IMR-90 (cell line): ENCODE measurements at regions not wholly inside any gene's neighbourhood (a gene's known extent, or its start where the extent isn't known, plus 50 kb on each side); places are given as distances from the start of the nearest gene placed in this dataset.
"Not testable (repeated sequence)": the region's sequence is repeated elsewhere in the genome, so short reads cannot be mapped to it uniquely, and the experiment has no call there.

Source experiments
- ATAC-seq: fragments of 200-7000 bp; cut with Tn5 transposase; 2 replicates; pipeline ENCODE4 v1.9.1; 2020; ENCODE audit warnings: low read depth, mild to moderate bottlenecking, moderate library complexity
- BruUV-seq: library from RNA; stranded (reverse); fragments of 400-500 nt; replicated peaks from 2 replicates; lab custom pipeline; 2021; lab: Mats Ljungman, UMichigan
- CTCF ChIA-PET: fragments of 300-600 bp; formaldehyde crosslinking; extraction: SDS; loops from one replicate; lab custom pipeline; 2021; ENCODE audit warnings: antibody characterized with exemption; lab: Yijun Ruan, JAX
- POLR2A ChIA-PET: fragments of 300-600 bp; sonication (Branson Sonifier 250); formaldehyde crosslinking; loops from one replicate; lab custom pipeline; 2022; ENCODE audit warnings: antibody characterized with exemption; ENCODE audit not compliant: unreplicated experiment; lab: Charles Lee
- DNase-seq: peaks from one replicate; pipeline ENCODE4 v3.0.0; 2013
- H2AFZ ChIP-seq: replicated peaks from 2 replicates; pipeline ENCODE3; 2013; ENCODE audit warnings: low read length, mild to moderate bottlenecking; ENCODE audit not compliant: poor library complexity
- H2AK5ac ChIP-seq: 2 replicates; pipeline ENCODE4 v1.6.1; 2013; ENCODE audit warnings: low read depth, low read length, inconsistent platforms
- H2AK9ac ChIP-seq: replicated peaks from 2 replicates; pipeline ENCODE3; 2013; ENCODE audit warnings: mild to moderate bottlenecking, low read depth, low read length, moderate library complexity; ENCODE audit not compliant: poor library complexity
- H2BK120ac ChIP-seq: 2 replicates; pipeline ENCODE4 v1.6.1; 2013; ENCODE audit warnings: low read depth, low read length, inconsistent platforms
- H2BK15ac ChIP-seq: 3 replicates; pipeline ENCODE4 v1.6.1; 2013; ENCODE audit warnings: low read depth, low read length, inconsistent platforms
- H2BK20ac ChIP-seq: 2 replicates; pipeline ENCODE4 v1.6.1; 2013; ENCODE audit warnings: low read depth, mild to moderate bottlenecking, inconsistent platforms, low read length, moderate library complexity
- H2BK5ac ChIP-seq: 2 replicates; pipeline ENCODE4 v1.6.1; 2013; ENCODE audit warnings: mild to moderate bottlenecking, low read depth, low read length, inconsistent platforms; ENCODE audit not compliant: poor library complexity, severe bottlenecking
- H3K14ac ChIP-seq: replicated peaks from 2 replicates; pipeline ENCODE4 v1.6.1; 2013; ENCODE audit warnings: low read depth, low read length, inconsistent platforms
- H3K18ac ChIP-seq: 2 replicates; pipeline ENCODE4 v1.6.1; 2013; ENCODE audit warnings: low read depth, low read length, control low read depth
- H3K23ac ChIP-seq: 2 replicates; pipeline ENCODE4 v1.6.1; 2013; ENCODE audit warnings: low read depth, low read length, inconsistent platforms
- H3K27ac ChIP-seq: 2 replicates; pipeline ENCODE4 v1.5.1; 2013; ENCODE audit warnings: mild to moderate bottlenecking, control low read depth, low read length; ENCODE audit not compliant: insufficient read depth
- H3K27me3 ChIP-seq: 2 replicates; pipeline ENCODE4 v1.6.1; 2013; ENCODE audit warnings: low read length; ENCODE audit not compliant: control insufficient read depth, insufficient read depth
- H3K36me3 ChIP-seq: 2 replicates; pipeline ENCODE4 v1.6.1; 2013; ENCODE audit warnings: low read length, mixed read lengths; ENCODE audit not compliant: control insufficient read depth, insufficient read depth
- H3K4ac ChIP-seq: 2 replicates; pipeline ENCODE4 v1.6.1; 2013; ENCODE audit warnings: low read depth, low read length, inconsistent platforms
- H3K4me1 ChIP-seq: 2 replicates; pipeline ENCODE4 v1.6.1; 2013; ENCODE audit warnings: low read length, mixed read lengths; ENCODE audit not compliant: control insufficient read depth, insufficient read depth
- H3K4me2 ChIP-seq: 2 replicates; pipeline ENCODE4 v1.6.1; 2013; ENCODE audit warnings: low read depth, mild to moderate bottlenecking, control low read depth, low read length, moderate library complexity
- H3K4me3 ChIP-seq: 2 replicates; pipeline ENCODE4 v1.5.1; 2013; ENCODE audit warnings: low read depth, mild to moderate bottlenecking, control low read depth, low read length, moderate library complexity; ENCODE audit not compliant: insufficient read depth
- H3K56ac ChIP-seq: 2 replicates; pipeline ENCODE4 v1.6.1; 2013; ENCODE audit warnings: low read length, inconsistent platforms; ENCODE audit not compliant: insufficient read depth; ENCODE audit errors: extremely low read depth
- H3K79me1 ChIP-seq, 2 experiments: 2 replicates each; pipeline ENCODE4 v1.6.1; 2013; ENCODE audit warnings: low read length in 2 of 2, inconsistent platforms in 1 of 2, low read depth in 1 of 2
- H3K9ac ChIP-seq: 2 replicates; pipeline ENCODE4 v1.6.1; 2013; ENCODE audit warnings: low read depth, low read length, control low read depth
- H3K9me1 ChIP-seq: 2 replicates; pipeline ENCODE4 v1.6.1; 2013; ENCODE audit warnings: low read length, inconsistent platforms; ENCODE audit not compliant: insufficient read depth
- H3K9me3 ChIP-seq: 2 replicates; pipeline ENCODE4 v1.6.1; 2013; ENCODE audit warnings: low read length; ENCODE audit not compliant: control insufficient read depth, insufficient read depth
- H4K20me1 ChIP-seq: 2 replicates; pipeline ENCODE4 v1.6.1; 2013; ENCODE audit warnings: low read length, inconsistent platforms; ENCODE audit not compliant: insufficient read depth
- H4K5ac ChIP-seq: 2 replicates; pipeline ENCODE4 v1.6.1; 2013; ENCODE audit warnings: mild to moderate bottlenecking, low read depth, low read length, control low read depth
- H4K8ac ChIP-seq, 2 experiments: 2 replicates each; pipeline ENCODE4 v1.6.1; 2013; ENCODE audit warnings: low read depth in 2 of 2, low read length in 2 of 2, control low read depth in 1 of 2, inconsistent platforms in 1 of 2
- H4K91ac ChIP-seq: 2 replicates; pipeline ENCODE4 v1.6.1; 2013; ENCODE audit warnings: low read depth, low read length, inconsistent platforms; ENCODE audit not compliant: insufficient read depth
- WGBS, 2 experiments: methylation state at CpG; one replicate each; pipeline versions ENCODE4 v1.1.5 to v1.1.7; 2013; ENCODE audit warnings: missing lambda C conversion rate in 2 of 2; ENCODE audit not compliant: insufficient read length in 1 of 2; ENCODE audit errors: extremely low coverage in 2 of 2; 5-methylcytosine and 5-hydroxymethylcytosine counted together
- dilution Hi-C: fragments of 300-500 bp; cut with HindIII; formaldehyde crosslinking; loops from one replicate; pipeline ENCODE4 v1.14.3; 2018; ENCODE audit warnings: low sequenced_read_pairs; ENCODE audit not compliant: unreplicated experiment
- in situ Hi-C: fragments of 300-500 bp; cut with MboI; formaldehyde crosslinking; loops from 3 replicates; pipeline ENCODE4 v1.14.3; 2019; ENCODE audit warnings: low sequenced_read_pairs, inconsistent platforms, mixed read lengths
- intact Hi-C: fragments of 100-400 bp; cut with micrococcal nuclease; formaldehyde crosslinking; loops from 2 replicates; pipeline ENCODE4 v1.10.0; 2022

GRCh38 chr3:124366655-124367054, 363.6 kb upstream of the UMPS start:
- H2BK15ac ChIP-seq, H3K18ac ChIP-seq, CTCF ChIA-PET, H2BK20ac ChIP-seq, H2AK9ac ChIP-seq, H3K79me1 ChIP-seq, H3K56ac ChIP-seq, H2AK5ac ChIP-seq, H2BK120ac ChIP-seq, H4K20me1 ChIP-seq, intact Hi-C loops, H4K8ac ChIP-seq, H3K4me3 ChIP-seq, H3K4ac ChIP-seq, H3K14ac ChIP-seq, H2BK5ac ChIP-seq, BruUV-seq, H4K5ac ChIP-seq, H3K23ac ChIP-seq, H2AFZ ChIP-seq, dilution Hi-C loops, POLR2A ChIA-PET, H3K9ac ChIP-seq, H3K27me3 ChIP-seq, H3K4me2 ChIP-seq, DNase-seq, in situ Hi-C loops, ATAC-seq, H4K91ac ChIP-seq, H3K9me3 ChIP-seq, H3K9me1 ChIP-seq, H3K4me1 ChIP-seq, H3K36me3 ChIP-seq, H3K27ac ChIP-seq: not testable (repeated sequence)
- no CpG with 5 or more reads among the region's 27 CpGs for WGBS, 2 experiments
